Mesenchymal stem cell (in vitro differentiated cells and primary cell): ENCODE measurements at regions not wholly inside any gene's neighbourhood (a gene's known extent, or its start where the extent isn't known, plus 50 kb on each side); places are given as distances from the start of the nearest gene placed in this dataset.

Source experiments
- DNase-seq: peaks from one replicate; pipeline ENCODE4 v3.0.0-alpha.2; 2013
- H2AFZ ChIP-seq: one replicate; pipeline ENCODE4 v1.6.1; 2013; ENCODE audit warnings: low read depth, mild to moderate bottlenecking, control low read depth, inconsistent platforms, low read length, moderate library complexity
- H2AK5ac ChIP-seq: 2 replicates; pipeline ENCODE4 v1.6.1; 2013; ENCODE audit warnings: low read length, moderate library complexity, mild to moderate bottlenecking, inconsistent platforms; ENCODE audit not compliant: severe bottlenecking
- H2BK120ac ChIP-seq: one replicate; pipeline ENCODE4 v1.6.1; 2013; ENCODE audit warnings: low read depth, mild to moderate bottlenecking, inconsistent platforms, low read length, moderate library complexity
- H2BK12ac ChIP-seq, 2 experiments: one replicate each; pipeline ENCODE4 v1.6.1; 2013; ENCODE audit warnings: inconsistent platforms in 2 of 2, low read length in 2 of 2, mild to moderate bottlenecking in 2 of 2, moderate library complexity in 2 of 2, control low read depth in 1 of 2
- H2BK15ac ChIP-seq: one replicate; pipeline ENCODE4 v1.6.1; 2013; ENCODE audit warnings: mild to moderate bottlenecking, low read depth, inconsistent platforms; ENCODE audit not compliant: poor library complexity, severe bottlenecking
- H2BK5ac ChIP-seq: 2 replicates; pipeline ENCODE4 v1.6.1; 2013; ENCODE audit warnings: low read depth, mild to moderate bottlenecking, low read length, control low read depth, inconsistent platforms; ENCODE audit not compliant: poor library complexity, severe bottlenecking
- H3K14ac ChIP-seq, 2 experiments: one replicate each; pipeline ENCODE4 v1.6.1; 2013; ENCODE audit warnings: inconsistent platforms in 2 of 2, low read length in 2 of 2, control low read depth in 1 of 2, mild to moderate bottlenecking in 1 of 2, moderate library complexity in 1 of 2
- H3K18ac ChIP-seq, 2 experiments: one replicate each; pipeline ENCODE4 v1.6.1; 2013; ENCODE audit warnings: inconsistent platforms in 2 of 2, low read length in 2 of 2, control low read depth in 1 of 2, low read depth in 1 of 2, mild to moderate bottlenecking in 1 of 2
- H3K23ac ChIP-seq, 2 experiments: one replicate each; pipeline ENCODE4 v1.6.1; 2013; ENCODE audit warnings: inconsistent platforms in 2 of 2, low read length in 2 of 2, mild to moderate bottlenecking in 2 of 2, moderate library complexity in 2 of 2, control low read depth in 1 of 2
- H3K27ac ChIP-seq: 2 replicates; pipeline ENCODE4 v1.5.1; 2013; ENCODE audit warnings: mild to moderate bottlenecking, moderate library complexity, low read length, control low read depth, inconsistent platforms; ENCODE audit not compliant: poor library complexity, severe bottlenecking
- H3K27me3 ChIP-seq, 2 experiments: 2 replicates each; pipeline versions ENCODE4 v1.6.1 to v1.7.0; 2013; ENCODE audit warnings: low read length in 2 of 2, mild to moderate bottlenecking in 2 of 2, moderate library complexity in 2 of 2, control low read depth in 1 of 2, inconsistent platforms in 1 of 2; ENCODE audit not compliant: control insufficient read depth in 1 of 2, insufficient read depth in 1 of 2
- H3K36me3 ChIP-seq, 2 experiments: 2 replicates each; pipeline versions ENCODE4 v1.6.1 to v1.7.0; 2013; ENCODE audit warnings: low read length in 2 of 2, control low read depth in 1 of 2, inconsistent platforms in 1 of 2, low read depth in 1 of 2, mild to moderate bottlenecking in 1 of 2; ENCODE audit not compliant: insufficient read depth in 2 of 2, control insufficient read depth in 1 of 2
- H3K4ac ChIP-seq, 2 experiments: one replicate each; pipeline ENCODE4 v1.6.1; 2013; ENCODE audit warnings: inconsistent platforms in 2 of 2, low read length in 2 of 2, mild to moderate bottlenecking in 2 of 2, moderate library complexity in 2 of 2, control low read depth in 1 of 2, low read depth in 1 of 2
- H3K4me1 ChIP-seq: 2 replicates; pipeline ENCODE4 v1.6.1; 2013; ENCODE audit warnings: low read depth, low read length, control low read depth; ENCODE audit not compliant: control insufficient read depth, insufficient read depth
- H3K4me2 ChIP-seq: 2 replicates; pipeline ENCODE4 v1.6.1; 2013; ENCODE audit warnings: low read length, mild to moderate bottlenecking, inconsistent platforms; ENCODE audit not compliant: poor library complexity, severe bottlenecking
- H3K4me3 ChIP-seq, 2 experiments: 2 replicates each; pipeline versions ENCODE4 v1.5.1 to v1.7.0; 2013; ENCODE audit warnings: low read length in 2 of 2, mild to moderate bottlenecking in 2 of 2, control low read depth in 1 of 2, low read depth in 1 of 2; ENCODE audit not compliant: insufficient read depth in 1 of 2
- H3K79me1 ChIP-seq: replicated peaks from 2 replicates; pipeline ENCODE4 v1.6.1; 2013; ENCODE audit warnings: mild to moderate bottlenecking, control low read depth, low read length, inconsistent platforms; ENCODE audit not compliant: poor library complexity, severe bottlenecking
- H3K9ac ChIP-seq: 2 replicates; pipeline ENCODE4 v1.7.0; 2013; ENCODE audit warnings: mild to moderate bottlenecking, low read length, moderate library complexity
- H3K9me3 ChIP-seq: 2 replicates; pipeline ENCODE4 v1.7.0; 2013; ENCODE audit warnings: mild to moderate bottlenecking, low read length; ENCODE audit not compliant: control insufficient read depth
- H4K8ac ChIP-seq: one replicate; pipeline ENCODE4 v1.6.1; 2013; ENCODE audit warnings: inconsistent platforms, mild to moderate bottlenecking, low read length, moderate library complexity
- H4K91ac ChIP-seq: one replicate; pipeline ENCODE4 v1.6.1; 2013; ENCODE audit warnings: mild to moderate bottlenecking, low read length, inconsistent platforms
- WGBS: methylation state at CpG from one replicate; pipeline ENCODE4 v1.1.7; 2013; ENCODE audit warnings: mixed read lengths; 5-methylcytosine and 5-hydroxymethylcytosine counted together

- no peaks in the 10 kb centered on the region for H3K79me1 ChIP-seq
- no peaks in the 10 kb centered on the region for H3K36me3 ChIP-seq
- no peak overlapping the region for H2BK120ac ChIP-seq
- H2AFZ ChIP-seq = no peak overlapping the region
- H3K18ac ChIP-seq = no peak overlapping the region
- no peak overlapping the region for H2BK12ac ChIP-seq
- H3K27me3 ChIP-seq = peaks cover 0 to 41% of the 10 kb centered on the region in 2 experiments
- peaks cover 10% of the 10 kb centered on the region for H3K9me3 ChIP-seq
- H4K91ac ChIP-seq = peak overlapping the region; percentile 86
- no peak overlapping the region for H3K4me2 ChIP-seq
- H2BK5ac ChIP-seq = no peak overlapping the region
- no peaks in the 10 kb centered on the region for H3K4me1 ChIP-seq
- 79% methylated on average over 14 of the region's 15 CpGs for WGBS
- H3K9ac ChIP-seq = no peak overlapping the region
- no peak overlapping the region for H3K27ac ChIP-seq
- no peak overlapping the region for H4K8ac ChIP-seq
- H3K14ac ChIP-seq = no peak overlapping the region
- no peak overlapping the region for H3K23ac ChIP-seq
- H3K4ac ChIP-seq = no peak overlapping the region
- peak overlapping the region in 1 of 2 experiments; percentile 20 for H3K4me3 ChIP-seq
- H2BK15ac ChIP-seq = no peak overlapping the region
- no peak for DNase-seq
- no peak overlapping the region for H2AK5ac ChIP-seq
Measured at GRCh38 chr2:236317938-236318396, 53.8 kb upstream of the ASB18 start.

DNA sequence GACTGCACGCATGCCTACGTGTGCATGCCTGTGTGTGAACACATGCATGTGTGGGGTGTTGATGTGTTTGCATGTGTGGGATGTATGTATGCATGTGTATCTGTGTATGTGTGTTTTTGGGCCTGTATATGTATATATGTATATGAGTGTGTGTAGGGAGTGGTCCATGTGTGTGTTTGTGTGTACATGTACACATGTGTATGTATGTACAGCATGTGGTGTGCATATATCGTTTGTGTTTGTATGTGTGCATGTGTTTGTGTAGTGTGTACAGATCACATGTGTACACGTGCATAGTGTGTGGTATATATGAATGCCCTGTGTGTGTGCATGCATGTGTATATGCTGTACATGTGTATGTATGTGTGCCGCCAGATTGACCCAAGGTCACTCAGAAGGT lies 54.2 kb upstream of the ASB18 start:
- H2BK12ac ChIP-seq = no peak overlapping the region
- H3K4me1 ChIP-seq = no peaks in the 10 kb centered on the region
- DNase-seq = no peak
- no peak overlapping the region for H3K9ac ChIP-seq
- H2BK5ac ChIP-seq = no peak overlapping the region
- no peak overlapping the region for H3K4ac ChIP-seq
- no peak overlapping the region for H2BK120ac ChIP-seq
- H3K4me2 ChIP-seq = no peak overlapping the region
- H3K36me3 ChIP-seq = no peaks in the 10 kb centered on the region
- H3K14ac ChIP-seq = no peak overlapping the region
- peaks cover 0 to 46% of the 10 kb centered on the region in 2 experiments for H3K27me3 ChIP-seq
- H4K91ac ChIP-seq = peak overlapping the region; percentile 86
- no peak overlapping the region for H2BK15ac ChIP-seq
- H3K79me1 ChIP-seq = no peaks in the 10 kb centered on the region
- no peak overlapping the region for H3K27ac ChIP-seq
- WGBS = 88% methylated on average over 5 of the region's 5 CpGs
- H2AK5ac ChIP-seq = no peak overlapping the region
- H3K18ac ChIP-seq = no peak overlapping the region
- no peak overlapping the region for H4K8ac ChIP-seq
- H3K9me3 ChIP-seq = peaks cover 7% of the 10 kb centered on the region
- H3K23ac ChIP-seq = no peak overlapping the region
- H2AFZ ChIP-seq = no peak overlapping the region
- peak overlapping the region in 1 of 2 experiments; percentile 20 for H3K4me3 ChIP-seq

- H3K27me3 ChIP-seq = peaks cover 0 to 51% of the 10 kb centered on the region in 2 experiments
Measured at GRCh38 chr2:236319036-236319435, 54.8 kb upstream of the ASB18 start.

DNA sequence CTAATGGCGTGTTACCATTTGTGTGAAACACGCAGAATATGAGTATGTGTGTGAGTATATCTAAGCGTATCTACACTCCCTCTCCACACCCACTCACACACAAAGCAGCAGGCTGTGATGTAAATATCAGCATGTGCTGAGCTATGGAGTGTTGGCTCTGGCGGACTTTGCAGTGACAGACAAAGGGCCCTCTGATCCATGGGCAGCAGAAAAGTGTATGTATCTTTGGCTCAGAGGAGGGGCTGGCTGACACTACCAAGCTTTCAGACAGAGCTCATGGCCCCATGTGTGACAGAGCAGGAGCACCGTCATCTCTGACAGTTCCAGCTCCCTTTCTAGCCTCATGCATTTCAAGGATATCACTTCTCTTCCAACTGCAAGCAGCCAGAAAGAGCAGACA lies 57.2 kb upstream of the ASB18 start:
- Histone ChIP-seq H3K27me3 (peaks cover 0 to 55% of the 10 kb centered on the region in 2 experiments), H3K79me1 (no peaks in the 10 kb centered on the region), H2AK5ac (no peak overlapping the region), H4K91ac (no peak overlapping the region), H2BK15ac (no peak overlapping the region), H4K8ac (peak overlapping the region; percentile 23), H2BK5ac (no peak overlapping the region), H3K27ac (no peak overlapping the region), H3K4me2 (no peak overlapping the region), H3K4me1 (no peaks in the 10 kb centered on the region), H2AFZ (no peak overlapping the region), H3K14ac (no peak overlapping the region), H2BK120ac (no peak overlapping the region), H3K9me3 (no peaks in the 10 kb centered on the region), H2BK12ac (no peak overlapping the region), H3K4ac (no peak overlapping the region), H3K18ac (no peak overlapping the region), H3K23ac (no peak overlapping the region), H3K9ac (no peak overlapping the region), H3K4me3 (no peak overlapping the region), H3K36me3 (no peaks in the 10 kb centered on the region)
- DNase-seq = no peak
- 92% methylated on average over 2 of the region's 5 CpGs for WGBS

More at GRCh38 chr2:236319036-236319435, 54.8 kb upstream of the ASB18 start:
- H3K36me3 ChIP-seq = no peaks in the 10 kb centered on the region
- peaks cover 2% of the 10 kb centered on the region for H3K9me3 ChIP-seq
- no peak overlapping the region for H3K4me3 ChIP-seq
- no peak overlapping the region for H3K18ac ChIP-seq
- H2BK120ac ChIP-seq = no peak overlapping the region
- no peak overlapping the region for H3K27ac ChIP-seq
- H2AFZ ChIP-seq = no peak overlapping the region
- H2AK5ac ChIP-seq = no peak overlapping the region
- WGBS = 86% methylated on average over 9 of the region's 9 CpGs
- no peak overlapping the region for H3K23ac ChIP-seq
- H3K4ac ChIP-seq = no peak overlapping the region
- H2BK12ac ChIP-seq = no peak overlapping the region
- H3K4me2 ChIP-seq = no peak overlapping the region
- H4K91ac ChIP-seq = no peak overlapping the region
- no peak overlapping the region for H3K14ac ChIP-seq
- no peaks in the 10 kb centered on the region for H3K79me1 ChIP-seq
- no peak overlapping the region for H2BK5ac ChIP-seq
- no peak overlapping the region for H3K9ac ChIP-seq
- H2BK15ac ChIP-seq = no peak overlapping the region
- DNase-seq = no peak
- no peaks in the 10 kb centered on the region for H3K4me1 ChIP-seq
- H4K8ac ChIP-seq = no peak overlapping the region
